Kidney epithelial cell (primary cell): ENCODE measurements at regions not wholly inside any gene's neighbourhood (a gene's known extent, or its start where the extent isn't known, plus 50 kb on each side); places are given as distances from the start of the nearest gene placed in this dataset.

Source experiments
- DNase-seq: peaks from one replicate; pipeline ENCODE4 v3.0.0-alpha.2; 2010; ENCODE audit warnings: low read depth
- H3K27me3 ChIP-seq: 2 replicates; pipeline ENCODE4 v1.6.0; 2011; ENCODE audit warnings: low read length; ENCODE audit not compliant: control insufficient read depth, insufficient read depth
- H3K36me3 ChIP-seq: 2 replicates; pipeline ENCODE4 v1.5.1; 2011; ENCODE audit warnings: low read length; ENCODE audit not compliant: control insufficient read depth, insufficient read depth
- H3K4me3 ChIP-seq: 2 replicates; pipeline ENCODE4 v1.5.1; 2011; ENCODE audit warnings: low read depth, mild to moderate bottlenecking, control low read depth, low read length
- CTCF ChIP-seq: IDR thresholded peaks from 2 replicates; pipeline ENCODE4 v1.5.1; 2011; ENCODE audit warnings: mild to moderate bottlenecking, moderate library complexity, low read length, control low read depth, inconsistent platforms; ENCODE audit not compliant: insufficient read depth, poor library complexity, severe bottlenecking

- Histone ChIP-seq H3K4me3 (no peak overlapping the region), H3K27me3 (no peaks in the 10 kb centered on the region), H3K36me3 (no peaks in the 10 kb centered on the region)
- DNase-seq, result no peak
- no peak for TF ChIP-seq CTCF
These were observed 278.4 kb upstream of the DACH1 start for GRCh38 chr13:72145383-72145782.

GRCh38 chr13:72144636-72145035 lies 277.6 kb upstream of the DACH1 start:
- H3K36me3 ChIP-seq, result no peaks in the 10 kb centered on the region
- no peaks in the 10 kb centered on the region for H3K27me3 ChIP-seq
- no peak overlapping the region for H3K4me3 ChIP-seq
- TF ChIP-seq CTCF, result no peak
- DNase-seq, result no peak

- DNase-seq, result no peak
- Histone ChIP-seq H3K4me3 (no peak overlapping the region), H3K27me3 (no peaks in the 10 kb centered on the region), H3K36me3 (no peaks in the 10 kb centered on the region)
- TF ChIP-seq CTCF, result no peak
These were observed 275.0 kb upstream of the DACH1 start for GRCh38 chr13:72141855-72142519.

GRCh38 chr13:72139192-72139591 lies 272.2 kb upstream of the DACH1 start:
- TF ChIP-seq CTCF, result no peak
- DNase-seq, result no peak
- H3K4me3 ChIP-seq, result no peak overlapping the region
- H3K36me3 ChIP-seq, result no peaks in the 10 kb centered on the region
- no peaks in the 10 kb centered on the region for H3K27me3 ChIP-seq

GRCh38 chr13:72132075-72132474 lies 265.1 kb upstream of the DACH1 start:
- Histone ChIP-seq H3K4me3 (no peak overlapping the region), H3K27me3 (no peaks in the 10 kb centered on the region), H3K36me3 (no peaks in the 10 kb centered on the region)
- no peak for TF ChIP-seq CTCF
- no peak for DNase-seq

- no peak for TF ChIP-seq CTCF
- Histone ChIP-seq H3K27me3 (no peaks in the 10 kb centered on the region), H3K36me3 (no peaks in the 10 kb centered on the region), H3K4me3 (no peak overlapping the region)
- DNase-seq, result no peak
These were observed 262.1 kb upstream of the DACH1 start for GRCh38 chr13:72129117-72129516.
